ENCODE measurements at regions not wholly inside any gene's neighbourhood (a gene's known extent, or its start where the extent isn't known, plus 50 kb on each side); places are given as distances from the start of the nearest gene placed in this dataset.

DNA sequence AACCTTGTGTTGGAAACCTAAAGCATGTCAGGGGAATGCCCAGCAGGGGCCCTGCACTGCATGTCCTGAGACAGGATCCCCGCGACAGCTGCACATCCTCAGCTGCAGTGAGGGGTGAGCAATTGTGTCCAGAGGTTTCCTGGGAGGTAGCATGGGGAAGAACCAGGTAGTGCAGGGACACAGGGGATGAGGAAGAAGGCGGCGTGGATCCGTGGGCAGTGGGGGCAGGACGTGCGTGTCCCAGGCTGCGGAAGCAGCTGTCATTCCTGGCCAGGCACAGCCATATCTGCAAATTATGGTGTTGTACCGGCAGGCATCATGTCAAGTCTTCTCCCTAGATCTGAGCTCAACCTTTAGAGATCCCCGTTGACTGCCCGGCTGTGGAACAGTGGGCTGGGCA lies 238.2 kb upstream of the MYT1L start:
- DNase-seq (ENCODE audit: low read depth) = no peak

DNA sequence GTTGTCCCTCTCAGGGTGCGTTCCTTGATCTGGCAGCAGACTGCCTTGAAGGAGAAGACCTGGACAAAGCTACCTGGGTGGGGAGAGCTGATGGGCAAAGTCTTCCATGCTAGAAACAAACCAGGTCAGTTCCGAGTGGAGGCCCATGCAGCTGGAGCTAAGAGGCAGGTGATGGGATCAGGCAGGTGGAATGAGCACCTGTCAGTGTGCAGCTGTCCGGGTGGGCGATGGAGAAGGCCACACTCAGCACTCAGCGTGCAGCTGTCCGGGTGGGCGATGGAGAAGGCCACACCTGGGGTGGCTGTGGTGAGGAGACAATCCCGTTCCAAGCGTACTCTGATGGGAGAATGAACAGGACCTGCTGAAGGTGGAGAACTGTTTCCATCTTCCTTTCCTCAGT lies 237.3 kb upstream of the MYT1L start:
- no peak for DNase-seq (ENCODE audit: low read depth)

DNA sequence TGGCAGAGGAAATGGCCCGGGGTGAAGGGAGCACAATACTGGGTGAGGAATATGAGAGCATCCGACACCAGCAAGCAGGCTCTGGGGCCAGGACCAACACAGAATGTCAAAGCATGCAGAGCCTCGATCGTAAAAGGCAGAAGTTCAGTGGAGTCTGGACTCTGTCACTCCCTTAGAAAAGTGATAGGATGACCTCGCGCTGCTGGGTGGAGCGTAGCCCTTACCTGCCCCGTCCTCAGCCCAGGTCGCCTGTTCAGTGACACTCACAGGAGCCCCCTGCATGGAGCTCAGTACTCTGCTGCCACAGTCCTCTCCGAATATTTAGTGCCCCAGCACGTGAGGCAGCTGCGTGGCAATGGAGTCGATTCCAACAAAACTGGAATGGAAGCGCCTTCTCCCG lies 236.7 kb upstream of the MYT1L start:
- DNase-seq (ENCODE audit: low read depth) = no peak

DNA sequence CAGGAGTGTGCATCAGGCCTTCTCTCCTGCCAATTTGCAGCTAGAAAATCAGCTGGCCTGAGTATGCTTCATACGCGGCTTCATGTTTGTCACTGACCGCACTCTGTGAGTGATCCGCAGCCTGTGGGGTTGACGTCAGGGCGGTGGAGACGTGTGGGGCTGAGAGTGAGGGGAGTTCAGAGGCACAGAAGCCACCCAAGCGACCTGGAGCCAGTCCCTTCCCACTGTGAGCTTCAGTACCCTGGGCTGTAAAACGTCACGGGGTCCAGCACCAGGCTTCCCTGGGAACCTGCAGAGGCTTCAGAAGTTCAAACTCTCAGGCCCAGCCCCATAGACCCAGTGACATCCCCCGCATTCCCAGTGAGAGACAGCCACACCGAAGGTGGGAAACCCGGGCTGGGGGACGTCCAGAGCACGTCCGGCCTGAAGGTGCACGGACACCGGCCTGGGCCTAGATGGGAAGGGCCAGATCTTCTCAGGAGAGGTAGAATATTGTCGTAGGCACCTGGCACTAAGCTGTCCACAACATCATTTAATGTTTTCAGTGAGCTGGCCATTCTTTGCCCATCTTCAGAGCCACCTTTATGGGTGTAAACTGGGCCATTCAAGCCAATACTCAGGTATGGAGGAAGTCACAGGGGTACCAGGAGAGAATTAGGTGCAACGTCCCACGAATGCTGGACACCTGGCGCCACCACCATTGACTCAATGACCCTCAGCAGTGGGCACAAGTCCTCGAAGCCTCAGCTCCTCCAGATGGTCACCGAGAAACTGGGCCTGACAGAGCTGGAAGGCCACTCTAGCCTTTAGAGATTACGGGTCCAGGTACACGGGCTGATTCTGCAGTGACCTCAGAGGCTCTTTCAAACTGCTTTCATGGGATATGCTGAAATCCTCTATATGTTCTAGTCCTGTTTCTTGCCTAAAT lies 235.6 kb upstream of the MYT1L start:
- no peak for DNase-seq (ENCODE audit: low read depth)

DNA sequence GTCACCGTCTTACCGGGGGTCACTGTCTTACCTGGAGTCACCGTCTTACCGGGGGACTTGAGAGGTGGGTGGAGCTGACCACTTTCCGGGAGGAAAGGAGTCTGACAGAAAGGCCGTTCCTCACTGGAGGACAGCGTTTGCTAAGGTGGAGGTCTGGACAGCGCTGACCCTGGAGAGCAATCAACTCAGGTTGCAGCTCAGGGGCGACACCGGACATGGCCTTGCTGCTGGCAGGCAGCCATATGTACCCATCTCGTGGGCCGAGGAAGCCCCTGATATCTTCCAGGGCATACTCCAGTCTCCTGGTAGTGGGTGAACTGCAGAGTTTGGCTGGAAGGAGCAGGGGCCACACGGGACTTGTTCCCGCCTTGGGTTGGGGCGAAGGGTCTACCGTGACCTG lies 234.6 kb upstream of the MYT1L start:
- DNase-seq (ENCODE audit: low read depth) = no peak

DNA sequence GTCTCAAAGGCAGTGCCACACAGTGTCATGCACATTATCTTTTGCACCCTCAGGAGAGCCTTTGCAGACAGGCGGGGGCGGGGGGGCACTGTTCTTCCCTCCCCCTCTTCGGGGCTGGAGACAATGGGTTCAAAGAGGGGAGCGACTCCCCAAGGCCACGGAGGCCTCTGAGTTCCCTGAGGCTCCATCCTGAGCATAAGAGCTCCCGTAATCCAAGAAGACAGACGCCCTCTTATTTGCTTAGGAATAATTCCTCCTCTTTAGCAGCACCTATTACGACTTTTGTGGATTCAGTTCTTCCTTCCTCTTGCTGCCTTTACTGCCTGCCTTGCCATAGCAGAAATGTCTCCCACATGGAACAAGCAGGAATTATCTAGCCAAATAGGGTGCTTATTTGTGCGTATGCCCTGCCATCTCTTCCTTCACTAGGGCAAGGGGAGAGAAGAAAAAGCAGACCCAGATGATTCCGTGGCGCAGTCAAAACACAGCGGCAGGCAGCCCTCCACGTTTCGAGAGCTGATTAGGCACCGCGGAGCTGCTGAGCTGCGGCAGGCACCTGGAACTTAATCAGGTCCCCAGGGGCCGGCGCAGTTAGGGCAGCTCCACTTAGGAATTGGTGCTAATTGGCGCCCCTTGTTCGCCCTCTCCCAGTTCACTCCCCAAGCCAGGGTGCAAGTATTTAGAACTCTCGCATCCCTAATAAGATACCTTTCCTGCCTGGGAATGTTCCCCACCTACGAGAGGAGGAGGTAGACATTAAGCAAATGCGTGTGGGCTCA lies 233.4 kb upstream of the MYT1L start:
- DNase-seq (ENCODE audit: low read depth) = no peak

DNA sequence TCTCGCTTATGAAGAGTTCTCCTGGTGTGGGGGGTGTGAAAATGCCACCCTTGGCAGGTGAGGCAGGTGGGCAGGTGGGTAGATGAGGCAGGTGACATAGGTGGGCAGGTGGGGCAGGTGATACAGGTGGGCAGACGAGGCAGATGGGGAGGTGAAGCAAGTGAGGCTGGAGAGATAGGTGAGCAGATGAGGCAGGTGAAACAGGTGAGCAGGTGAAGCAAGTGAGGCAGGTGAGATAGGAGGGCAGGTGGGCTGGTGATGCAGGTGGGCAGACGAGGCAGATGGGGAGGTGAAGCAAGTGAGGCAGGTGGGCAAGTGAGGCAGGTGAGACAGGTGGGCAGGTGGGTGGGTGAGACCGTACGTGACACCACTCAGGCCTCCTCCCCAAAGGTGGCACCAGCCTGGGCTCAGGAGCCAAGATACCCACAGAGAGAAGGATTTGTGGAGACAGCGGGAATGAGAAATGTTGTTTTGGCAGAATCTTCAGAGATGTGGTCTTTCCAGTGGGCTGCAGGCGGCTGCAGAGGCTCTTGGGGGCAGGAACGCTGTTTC lies 232.3 kb upstream of the MYT1L start:
- no peak for DNase-seq (ENCODE audit: low read depth)

DNA sequence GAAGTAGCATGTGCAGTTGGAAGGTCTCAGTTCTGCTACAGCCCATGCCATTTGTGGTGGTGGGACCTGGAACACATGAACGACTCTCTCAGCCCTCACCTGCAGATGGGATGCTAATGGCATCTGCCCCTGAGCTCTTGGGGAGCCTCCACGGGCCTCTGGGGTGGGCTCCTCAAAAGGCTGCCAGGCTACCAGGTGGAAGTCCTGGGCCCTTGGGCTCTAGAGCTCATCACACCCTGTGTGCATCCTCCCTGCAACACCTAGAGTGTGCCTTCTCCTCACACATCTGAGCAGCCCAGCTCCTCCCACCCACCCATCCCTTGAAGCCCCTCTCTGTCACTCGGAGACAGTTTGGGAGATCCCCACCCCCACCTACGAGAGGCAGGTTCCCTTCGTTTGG lies 231.8 kb upstream of the MYT1L start:
- no peak for DNase-seq (ENCODE audit: low read depth)

DNA sequence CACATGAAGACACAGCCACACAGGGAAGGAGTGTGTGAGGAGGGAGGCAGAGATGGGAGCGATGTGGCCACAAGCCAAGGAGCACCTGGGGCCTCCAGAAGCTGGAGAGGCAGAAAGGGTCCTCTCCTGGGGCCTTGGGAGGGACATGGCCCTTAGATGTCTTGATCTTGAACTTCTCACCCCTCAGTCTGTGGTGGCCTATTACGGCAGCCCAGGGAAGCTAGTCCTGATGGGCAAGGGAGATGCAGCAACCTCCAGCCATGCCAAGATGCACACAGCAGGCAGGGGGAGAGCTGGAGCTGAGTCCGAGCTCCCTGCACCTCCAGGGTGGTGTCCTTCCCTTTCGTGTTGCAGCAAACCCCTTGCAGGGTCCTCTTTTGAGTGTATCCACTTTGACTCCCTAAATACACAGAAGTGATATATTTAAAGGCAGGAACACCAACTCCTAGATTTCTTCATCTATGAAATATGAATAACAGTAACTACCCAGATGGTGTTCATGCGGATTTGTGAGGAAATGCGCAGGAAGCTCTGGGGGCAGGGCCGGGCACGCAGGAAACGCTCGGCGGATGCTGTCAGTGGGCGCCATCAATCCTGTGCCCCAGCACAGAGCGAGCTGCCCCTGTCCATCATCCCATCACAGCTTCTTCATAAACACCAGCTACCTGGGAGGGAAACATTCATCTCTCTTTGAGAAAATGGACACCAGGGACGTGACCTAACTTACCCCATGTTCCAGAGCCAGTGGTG lies 230.4 kb upstream of the MYT1L start:
- DNase-seq (ENCODE audit: low read depth) = no peak

DNA sequence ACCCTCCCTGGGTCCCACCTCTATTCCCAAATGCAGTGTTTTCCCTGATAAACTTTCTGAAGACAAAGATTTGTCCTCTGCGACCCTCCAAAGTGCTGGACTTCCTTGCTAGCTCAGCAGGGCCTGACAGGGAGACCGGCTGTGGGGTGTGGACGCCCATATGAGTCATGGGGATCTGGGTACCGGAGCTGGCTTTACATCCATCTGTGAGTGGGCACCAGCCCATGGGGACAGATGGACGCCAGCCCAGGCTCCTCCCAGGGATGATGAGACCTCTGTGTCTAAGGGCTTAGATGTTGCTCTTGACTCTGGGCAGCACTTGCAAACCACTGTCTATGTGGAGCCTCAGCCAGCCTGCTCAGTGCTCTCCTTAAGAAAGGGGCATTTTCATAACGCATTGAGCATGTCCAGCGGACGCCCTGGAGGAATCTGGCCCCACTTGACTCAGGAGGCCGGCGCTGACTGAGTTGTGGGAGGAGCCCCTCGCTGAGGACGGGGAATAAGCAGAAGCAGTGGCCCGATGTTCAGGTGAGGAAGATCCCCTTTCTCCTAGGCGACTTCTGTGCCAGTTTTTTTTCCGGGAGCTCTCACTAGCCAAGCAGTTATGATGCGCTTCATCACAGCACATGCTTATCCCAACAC lies 229.4 kb upstream of the MYT1L start:
- DNase-seq (ENCODE audit: low read depth) = no peak

DNA sequence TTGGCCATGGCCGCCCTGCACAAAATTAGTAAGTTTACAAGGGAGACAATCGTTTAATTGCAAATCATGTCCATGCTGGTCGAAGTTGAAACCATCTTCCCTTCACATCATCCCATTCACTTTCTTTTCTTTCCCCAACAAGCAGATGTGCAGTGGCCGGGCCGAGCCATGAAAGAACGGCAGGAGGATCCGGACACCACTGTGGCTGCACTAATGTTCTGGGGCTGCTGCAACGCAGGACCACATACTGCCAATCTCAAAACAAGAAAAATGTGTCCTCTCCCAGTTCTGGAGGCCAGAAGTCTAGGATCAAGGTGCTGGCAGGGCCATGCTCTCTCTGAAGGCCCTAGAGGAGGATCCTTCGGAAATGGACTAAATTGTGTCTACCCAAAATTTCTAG lies 227.4 kb upstream of the MYT1L start:
- no peak for DNase-seq (ENCODE audit: low read depth)

DNA sequence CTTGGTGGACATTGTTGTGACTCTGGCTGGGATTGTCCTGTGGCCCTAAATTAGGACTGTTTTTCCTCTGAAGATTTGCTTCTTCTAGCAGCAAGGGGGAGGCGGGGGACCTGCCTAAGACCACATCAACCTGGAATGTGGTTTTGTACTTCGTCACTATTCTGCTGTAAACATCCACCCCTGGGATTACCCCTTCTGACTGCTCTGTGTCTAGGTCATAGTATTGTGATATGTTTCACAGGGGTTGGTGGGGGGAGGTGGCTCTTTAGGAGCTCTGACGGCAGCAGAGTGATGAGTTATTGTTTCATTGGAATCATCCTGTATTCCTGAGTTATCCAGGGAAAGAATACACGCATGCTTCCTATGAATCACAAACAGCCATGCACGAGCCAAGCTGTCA lies 226.4 kb upstream of the MYT1L start:
- no peak for DNase-seq (ENCODE audit: low read depth)

DNA sequence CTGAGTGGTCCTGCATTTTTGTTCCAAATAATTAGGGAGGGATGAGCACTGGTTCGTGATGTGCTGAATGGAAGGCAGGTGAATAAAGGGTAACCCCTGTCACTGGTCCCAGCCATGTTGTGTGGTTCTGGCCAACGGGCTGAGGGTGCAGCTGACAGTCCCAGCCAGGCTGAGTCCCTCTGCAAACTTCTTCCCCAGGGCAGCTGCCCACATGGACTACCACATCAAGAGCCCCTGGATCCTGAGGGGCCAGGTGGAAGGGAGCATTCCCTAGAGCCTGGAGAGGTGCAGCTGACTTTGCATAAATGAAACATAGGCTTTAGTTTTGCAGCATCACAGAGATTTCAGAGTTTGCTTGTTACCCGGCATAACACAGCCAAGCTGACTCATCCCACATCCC lies 219.8 kb upstream of the MYT1L start:
- DNase-seq (ENCODE audit: low read depth) = no peak

DNA sequence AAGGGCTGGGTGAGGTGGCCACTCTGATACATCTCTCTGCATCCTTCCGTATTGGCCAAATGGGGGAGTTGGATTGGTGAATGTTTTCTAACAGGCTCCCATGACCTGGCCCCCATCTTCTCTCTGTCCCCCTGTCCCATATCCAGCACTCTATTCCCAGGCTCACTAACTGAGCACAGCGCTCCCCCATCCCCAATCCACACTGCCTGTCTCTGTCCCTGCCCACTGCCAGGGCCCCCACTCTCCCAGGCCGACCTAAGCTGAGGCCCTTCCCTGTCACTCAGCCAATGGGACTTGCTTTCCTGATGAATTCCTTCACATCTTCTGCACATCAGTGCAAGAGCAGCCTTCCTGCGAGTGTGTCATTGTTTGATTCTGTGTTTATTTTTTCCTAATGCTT lies 216.8 kb upstream of the MYT1L start:
- no peak for DNase-seq (ENCODE audit: low read depth)

DNA sequence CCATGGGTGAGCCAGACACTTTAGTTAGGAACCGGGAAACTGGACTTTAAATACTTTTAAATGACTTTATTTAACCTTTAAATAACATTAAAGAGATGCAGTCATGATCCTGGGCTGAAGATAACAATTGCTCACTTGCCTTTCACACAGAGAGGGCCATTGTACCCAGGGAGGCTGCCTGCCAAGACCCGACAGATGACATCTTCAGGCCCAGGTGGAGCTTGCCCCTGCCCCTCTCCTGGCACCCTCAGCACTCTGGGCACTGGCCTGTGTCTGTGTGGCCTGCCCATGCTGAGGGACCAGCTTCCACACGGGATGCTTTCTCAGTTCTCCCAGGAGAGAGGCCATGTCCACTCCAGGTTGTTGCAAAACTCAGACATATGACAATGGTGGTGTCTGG lies 216.4 kb upstream of the MYT1L start:
- DNase-seq (ENCODE audit: low read depth) = no peak

DNA sequence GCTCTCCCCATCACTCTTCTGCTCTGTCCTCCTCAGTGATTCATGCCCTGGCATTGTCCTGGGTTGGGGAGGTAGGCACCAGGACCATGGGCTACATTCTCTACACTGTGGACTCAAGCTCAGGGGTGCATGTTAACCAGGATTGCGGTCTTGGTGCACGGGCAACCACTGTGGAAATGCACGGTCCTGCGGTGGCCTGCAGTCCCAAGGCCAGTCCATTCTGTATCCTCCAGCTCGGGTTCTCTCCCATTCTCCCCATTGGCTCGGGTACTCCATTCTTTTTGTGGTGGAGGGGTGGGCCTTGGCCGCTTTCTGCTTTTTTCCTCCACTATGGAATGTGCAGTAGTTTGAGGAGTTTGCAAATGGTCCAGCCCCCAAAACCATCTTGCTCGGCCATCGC lies 215.0 kb upstream of the MYT1L start:
- no peak for DNase-seq (ENCODE audit: low read depth)

DNA sequence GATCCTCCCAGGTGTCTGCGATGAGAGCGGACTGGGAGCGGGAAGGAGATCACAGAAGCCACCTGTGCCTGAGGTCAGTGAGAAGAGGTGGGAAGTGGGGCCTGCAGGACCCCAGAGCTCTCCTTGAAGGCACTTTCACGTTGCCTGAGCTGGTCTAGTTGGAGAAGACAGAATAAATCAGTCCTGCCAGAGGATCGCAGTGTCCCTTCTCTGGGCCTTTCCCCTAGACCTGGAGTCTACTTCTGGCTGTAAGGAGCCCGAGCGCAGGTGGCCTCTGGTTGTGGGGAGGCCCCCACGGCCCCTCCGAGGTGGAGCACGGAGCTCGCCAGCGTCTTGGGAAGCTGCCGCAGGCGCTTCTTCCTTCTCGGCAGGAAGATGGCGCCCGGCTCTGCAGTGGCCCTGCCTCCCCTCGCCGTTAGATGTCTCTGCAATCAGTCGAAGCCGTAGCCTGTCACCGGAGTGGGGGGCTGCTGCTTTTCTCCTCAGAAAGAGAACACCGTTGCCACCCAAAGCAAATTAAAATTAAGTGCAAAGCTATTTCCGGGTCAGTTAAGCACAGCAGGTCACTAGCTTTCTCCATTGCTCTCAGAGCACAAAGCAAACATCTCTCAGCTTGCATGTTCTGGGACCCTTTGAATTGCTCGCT lies 212.0 kb upstream of the MYT1L start:
- no peak for DNase-seq (ENCODE audit: low read depth)

DNA sequence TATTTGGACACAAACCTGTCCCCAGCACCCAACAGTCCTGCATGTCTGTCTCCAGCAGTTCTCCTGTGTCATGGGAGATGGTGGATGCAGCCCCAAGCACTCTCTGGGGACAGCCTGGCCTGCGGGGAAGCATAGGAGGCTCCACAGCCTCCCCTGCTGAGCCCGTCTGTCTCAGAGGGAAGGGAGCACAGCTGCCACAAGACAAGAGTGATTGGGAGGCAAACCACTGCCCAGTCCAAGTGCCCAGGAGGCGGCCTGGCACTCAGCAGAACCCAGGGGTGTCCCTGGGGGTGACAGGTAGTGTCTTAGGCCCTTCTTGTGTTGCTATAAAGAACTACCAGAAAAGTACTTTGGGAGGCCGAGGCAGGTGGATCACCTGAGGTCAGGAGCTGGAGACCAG lies 211.2 kb upstream of the MYT1L start:
- no peak for DNase-seq (ENCODE audit: low read depth)

DNA sequence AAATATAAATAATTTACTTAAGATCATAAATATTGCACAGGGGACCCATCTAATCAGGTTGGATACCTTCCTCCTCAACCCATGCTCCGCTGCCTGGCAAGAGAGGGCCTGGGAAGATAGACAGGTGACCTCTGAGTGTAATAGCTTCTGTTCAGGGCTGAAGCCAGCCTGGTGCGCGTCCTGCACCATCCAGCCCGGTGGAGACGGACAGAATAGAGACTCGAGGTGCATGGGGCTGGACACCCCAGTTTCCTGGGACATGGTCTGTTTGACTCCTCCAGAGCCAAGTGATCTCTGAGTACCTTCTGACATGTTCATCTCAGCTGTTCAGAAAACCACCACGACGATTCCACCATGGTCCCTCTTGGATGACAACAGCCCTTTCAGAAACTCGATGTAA lies 209.3 kb upstream of the MYT1L start:
- DNase-seq (ENCODE audit: low read depth) = no peak

DNA sequence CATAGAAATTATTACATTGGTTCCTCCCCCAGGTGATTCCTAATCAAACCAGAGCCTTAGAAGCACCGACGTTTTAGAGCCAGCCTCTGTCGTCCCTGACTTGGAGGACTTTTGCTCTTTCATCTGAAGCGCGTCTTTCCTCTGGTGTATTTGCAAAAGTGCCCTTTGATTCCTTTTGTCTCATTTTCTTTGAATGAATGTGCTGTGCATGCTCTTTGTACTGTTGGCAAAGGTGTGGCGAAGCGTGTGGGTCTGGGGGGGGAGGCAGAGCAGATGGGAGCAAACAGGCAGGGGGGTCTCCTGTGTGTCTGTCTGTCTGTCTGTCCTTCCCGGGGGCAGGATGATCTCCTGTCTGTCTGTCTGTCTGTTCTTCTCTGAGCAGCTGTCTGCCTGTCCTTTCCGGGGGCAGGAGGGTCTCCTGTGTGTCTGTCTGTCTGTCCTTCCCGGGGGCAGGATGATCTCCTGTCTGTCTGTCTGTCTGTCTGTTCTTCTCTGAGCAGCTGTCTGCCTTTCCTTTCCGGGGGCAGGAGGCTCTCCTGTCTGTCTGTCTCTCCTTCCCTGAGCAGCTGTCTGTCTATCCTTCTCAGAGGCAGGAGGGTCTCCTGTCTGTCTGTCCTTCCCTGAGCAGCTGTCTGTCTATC lies 205.5 kb upstream of the MYT1L start:
- DNase-seq (ENCODE audit: low read depth) = no peak

DNA sequence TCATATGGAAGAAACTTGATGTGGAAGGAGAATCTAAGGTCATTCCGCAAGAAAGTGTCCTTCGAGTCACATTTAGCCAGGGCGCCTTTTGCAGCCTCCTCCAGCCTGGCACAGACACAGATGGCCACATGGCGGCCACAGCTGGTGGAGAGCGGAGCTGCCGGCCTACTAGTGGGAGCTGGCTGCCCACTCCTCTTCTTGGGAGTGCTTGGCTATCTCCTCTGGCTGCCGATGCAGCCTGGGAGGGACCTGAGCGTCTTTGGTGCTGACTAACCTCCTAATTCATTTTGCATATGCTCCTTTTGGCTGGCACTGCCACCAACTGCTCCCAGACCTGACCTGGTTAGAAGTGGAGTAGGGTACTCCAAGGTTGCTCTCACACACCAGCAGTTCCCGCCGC lies 199.3 kb upstream of the MYT1L start:
- DNase-seq (ENCODE audit: low read depth) = no peak
